IMR-90 (cell line): ENCODE measurements at regions not wholly inside any gene's neighbourhood (a gene's known extent, or its start where the extent isn't known, plus 50 kb on each side); places are given as distances from the start of the nearest gene placed in this dataset.

Source experiments
- ATAC-seq: fragments of 200-7000 bp; cut with Tn5 transposase; 2 replicates; pipeline ENCODE4 v1.9.1; 2020; ENCODE audit warnings: low read depth, mild to moderate bottlenecking, moderate library complexity
- BruUV-seq: library from RNA; stranded (reverse); fragments of 400-500 nt; replicated peaks from 2 replicates; lab custom pipeline; 2021; lab: Mats Ljungman, UMichigan
- CTCF ChIA-PET: fragments of 300-600 bp; formaldehyde crosslinking; extraction: SDS; loops from one replicate; lab custom pipeline; 2021; ENCODE audit warnings: antibody characterized with exemption; lab: Yijun Ruan, JAX
- POLR2A ChIA-PET: fragments of 300-600 bp; sonication (Branson Sonifier 250); formaldehyde crosslinking; loops from one replicate; lab custom pipeline; 2022; ENCODE audit warnings: antibody characterized with exemption; ENCODE audit not compliant: unreplicated experiment; lab: Charles Lee
- DNase-seq: peaks from one replicate; pipeline ENCODE4 v3.0.0; 2013
- H2AFZ ChIP-seq: replicated peaks from 2 replicates; pipeline ENCODE3; 2013; ENCODE audit warnings: low read length, mild to moderate bottlenecking; ENCODE audit not compliant: poor library complexity
- H2AK5ac ChIP-seq: 2 replicates; pipeline ENCODE4 v1.6.1; 2013; ENCODE audit warnings: low read depth, low read length, inconsistent platforms
- H2AK9ac ChIP-seq: replicated peaks from 2 replicates; pipeline ENCODE3; 2013; ENCODE audit warnings: mild to moderate bottlenecking, low read depth, low read length, moderate library complexity; ENCODE audit not compliant: poor library complexity
- H2BK120ac ChIP-seq: 2 replicates; pipeline ENCODE4 v1.6.1; 2013; ENCODE audit warnings: low read depth, low read length, inconsistent platforms
- H2BK15ac ChIP-seq: 3 replicates; pipeline ENCODE4 v1.6.1; 2013; ENCODE audit warnings: low read depth, low read length, inconsistent platforms
- H2BK20ac ChIP-seq: 2 replicates; pipeline ENCODE4 v1.6.1; 2013; ENCODE audit warnings: low read depth, mild to moderate bottlenecking, inconsistent platforms, low read length, moderate library complexity
- H2BK5ac ChIP-seq: 2 replicates; pipeline ENCODE4 v1.6.1; 2013; ENCODE audit warnings: mild to moderate bottlenecking, low read depth, low read length, inconsistent platforms; ENCODE audit not compliant: poor library complexity, severe bottlenecking
- H3K14ac ChIP-seq: replicated peaks from 2 replicates; pipeline ENCODE4 v1.6.1; 2013; ENCODE audit warnings: low read depth, low read length, inconsistent platforms
- H3K18ac ChIP-seq: 2 replicates; pipeline ENCODE4 v1.6.1; 2013; ENCODE audit warnings: low read depth, low read length, control low read depth
- H3K23ac ChIP-seq: 2 replicates; pipeline ENCODE4 v1.6.1; 2013; ENCODE audit warnings: low read depth, low read length, inconsistent platforms
- H3K27ac ChIP-seq: 2 replicates; pipeline ENCODE4 v1.5.1; 2013; ENCODE audit warnings: mild to moderate bottlenecking, control low read depth, low read length; ENCODE audit not compliant: insufficient read depth
- H3K27me3 ChIP-seq: 2 replicates; pipeline ENCODE4 v1.6.1; 2013; ENCODE audit warnings: low read length; ENCODE audit not compliant: control insufficient read depth, insufficient read depth
- H3K36me3 ChIP-seq: 2 replicates; pipeline ENCODE4 v1.6.1; 2013; ENCODE audit warnings: low read length, mixed read lengths; ENCODE audit not compliant: control insufficient read depth, insufficient read depth
- H3K4ac ChIP-seq: 2 replicates; pipeline ENCODE4 v1.6.1; 2013; ENCODE audit warnings: low read depth, low read length, inconsistent platforms
- H3K4me1 ChIP-seq: 2 replicates; pipeline ENCODE4 v1.6.1; 2013; ENCODE audit warnings: low read length, mixed read lengths; ENCODE audit not compliant: control insufficient read depth, insufficient read depth
- H3K4me2 ChIP-seq: 2 replicates; pipeline ENCODE4 v1.6.1; 2013; ENCODE audit warnings: low read depth, mild to moderate bottlenecking, control low read depth, low read length, moderate library complexity
- H3K4me3 ChIP-seq: 2 replicates; pipeline ENCODE4 v1.5.1; 2013; ENCODE audit warnings: low read depth, mild to moderate bottlenecking, control low read depth, low read length, moderate library complexity; ENCODE audit not compliant: insufficient read depth
- H3K56ac ChIP-seq: 2 replicates; pipeline ENCODE4 v1.6.1; 2013; ENCODE audit warnings: low read length, inconsistent platforms; ENCODE audit not compliant: insufficient read depth; ENCODE audit errors: extremely low read depth
- H3K79me1 ChIP-seq, 2 experiments: 2 replicates each; pipeline ENCODE4 v1.6.1; 2013; ENCODE audit warnings: low read length in 2 of 2, inconsistent platforms in 1 of 2, low read depth in 1 of 2
- H3K9ac ChIP-seq: 2 replicates; pipeline ENCODE4 v1.6.1; 2013; ENCODE audit warnings: low read depth, low read length, control low read depth
- H3K9me1 ChIP-seq: 2 replicates; pipeline ENCODE4 v1.6.1; 2013; ENCODE audit warnings: low read length, inconsistent platforms; ENCODE audit not compliant: insufficient read depth
- H3K9me3 ChIP-seq: 2 replicates; pipeline ENCODE4 v1.6.1; 2013; ENCODE audit warnings: low read length; ENCODE audit not compliant: control insufficient read depth, insufficient read depth
- H4K20me1 ChIP-seq: 2 replicates; pipeline ENCODE4 v1.6.1; 2013; ENCODE audit warnings: low read length, inconsistent platforms; ENCODE audit not compliant: insufficient read depth
- H4K5ac ChIP-seq: 2 replicates; pipeline ENCODE4 v1.6.1; 2013; ENCODE audit warnings: mild to moderate bottlenecking, low read depth, low read length, control low read depth
- H4K8ac ChIP-seq, 2 experiments: 2 replicates each; pipeline ENCODE4 v1.6.1; 2013; ENCODE audit warnings: low read depth in 2 of 2, low read length in 2 of 2, control low read depth in 1 of 2, inconsistent platforms in 1 of 2
- H4K91ac ChIP-seq: 2 replicates; pipeline ENCODE4 v1.6.1; 2013; ENCODE audit warnings: low read depth, low read length, inconsistent platforms; ENCODE audit not compliant: insufficient read depth
- BHLHE40 ChIP-seq: fragments of 150-350 bp; IDR thresholded peaks from 2 replicates; pipeline ENCODE4 v1.6.1; 2016; ENCODE audit warnings: mild to moderate bottlenecking, low read depth, low read length
- CEBPB ChIP-seq: IDR thresholded peaks from 2 replicates; pipeline ENCODE4 v1.6.1; 2012; ENCODE audit warnings: low read depth, low read length, improper control_type of control experiment
- CTCF ChIP-seq: conservative IDR thresholded peaks from 2 replicates; pipeline ENCODE4 v1.5.1; 2012; ENCODE audit warnings: mild to moderate bottlenecking, low read depth, low read length, improper control_type of control experiment
- MAFK ChIP-seq: IDR thresholded peaks from 2 replicates; pipeline ENCODE4 v1.6.1; 2012; ENCODE audit warnings: low read depth, low read length, improper control_type of control experiment
- MXI1 ChIP-seq: IDR thresholded peaks from 2 replicates; pipeline ENCODE4 v1.6.1; 2012; ENCODE audit warnings: low read depth, mild to moderate bottlenecking, low read length, moderate library complexity, borderline replicate concordance
- POLR2A ChIP-seq: IDR thresholded peaks from 2 replicates; pipeline ENCODE4 v1.6.1; 2012; ENCODE audit warnings: mild to moderate bottlenecking, low read depth, low read length
- RAD21 ChIP-seq: IDR thresholded peaks from 2 replicates; pipeline ENCODE4 v1.6.1; 2012; ENCODE audit warnings: low read length, improper control_type of control experiment
- RCOR1 ChIP-seq: IDR thresholded peaks from 2 replicates; pipeline ENCODE4 v1.6.1; 2012; ENCODE audit warnings: mild to moderate bottlenecking, low read length, improper control_type of control experiment; ENCODE audit not compliant: insufficient replicate concordance
- SMC3 ChIP-seq: fragments of 150-350 bp; IDR thresholded peaks from 2 replicates; pipeline ENCODE4 v1.6.1; 2016; ENCODE audit warnings: low read depth, mild to moderate bottlenecking, antibody characterized with exemption, low read length, moderate library complexity
- USF2 ChIP-seq: fragments of 150-350 bp; IDR thresholded peaks from 2 replicates; pipeline ENCODE4 v1.6.1; 2017; ENCODE audit warnings: mild to moderate bottlenecking, antibody characterized with exemption, low read length, low read depth
- WGBS, 2 experiments: methylation state at CpG; one replicate each; pipeline versions ENCODE4 v1.1.5 to v1.1.7; 2013; ENCODE audit warnings: missing lambda C conversion rate in 2 of 2; ENCODE audit not compliant: insufficient read length in 1 of 2; ENCODE audit errors: extremely low coverage in 2 of 2; 5-methylcytosine and 5-hydroxymethylcytosine counted together
- dilution Hi-C: fragments of 300-500 bp; cut with HindIII; formaldehyde crosslinking; loops from one replicate; pipeline ENCODE4 v1.14.3; 2018; ENCODE audit warnings: low sequenced_read_pairs; ENCODE audit not compliant: unreplicated experiment
- in situ Hi-C: fragments of 300-500 bp; cut with MboI; formaldehyde crosslinking; loops from 3 replicates; pipeline ENCODE4 v1.14.3; 2019; ENCODE audit warnings: low sequenced_read_pairs, inconsistent platforms, mixed read lengths
- intact Hi-C: fragments of 100-400 bp; cut with micrococcal nuclease; formaldehyde crosslinking; loops from 2 replicates; pipeline ENCODE4 v1.10.0; 2022
- TF ChIP-seq, protein P1 (sequence below): fragments of 150-350 bp; IDR thresholded peaks from 2 replicates; pipeline ENCODE4 v1.6.1; 2016; ENCODE audit warnings: low read depth, mild to moderate bottlenecking, low read length, moderate library complexity, borderline replicate concordance

- H3K4me1 ChIP-seq: no peaks in the 10 kb centered on the region; the same call in 1 of the 2 replicates
- in situ Hi-C loops (no loop called here), intact Hi-C loops (no loop called here), dilution Hi-C loops (no loop called here)
- H4K8ac ChIP-seq: no peak overlapping the region
- peak; percentile 74 for DNase-seq
- no peak overlapping the region for H2AK5ac ChIP-seq
- TF ChIP-seq, protein P1, sequence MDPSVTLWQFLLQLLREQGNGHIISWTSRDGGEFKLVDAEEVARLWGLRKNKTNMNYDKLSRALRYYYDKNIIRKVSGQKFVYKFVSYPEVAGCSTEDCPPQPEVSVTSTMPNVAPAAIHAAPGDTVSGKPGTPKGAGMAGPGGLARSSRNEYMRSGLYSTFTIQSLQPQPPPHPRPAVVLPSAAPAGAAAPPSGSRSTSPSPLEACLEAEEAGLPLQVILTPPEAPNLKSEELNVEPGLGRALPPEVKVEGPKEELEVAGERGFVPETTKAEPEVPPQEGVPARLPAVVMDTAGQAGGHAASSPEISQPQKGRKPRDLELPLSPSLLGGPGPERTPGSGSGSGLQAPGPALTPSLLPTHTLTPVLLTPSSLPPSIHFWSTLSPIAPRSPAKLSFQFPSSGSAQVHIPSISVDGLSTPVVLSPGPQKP: no peak
- no peak for TF ChIP-seq BHLHE40
- no peak for TF ChIP-seq RAD21
- no peak for TF ChIP-seq MAFK
- TF ChIP-seq RCOR1: no peak
- no peak for TF ChIP-seq USF2
- no peak for TF ChIP-seq CEBPB
- no peak for TF ChIP-seq CTCF
- TF ChIP-seq SMC3: no peak
- TF ChIP-seq MXI1: no peak
- no peak for TF ChIP-seq POLR2A
- no TSS peak for BruUV-seq
- H3K9me3 ChIP-seq: no peaks in the 10 kb centered on the region
- no peak overlapping the region for H2BK15ac ChIP-seq
- ATAC-seq: peak; percentile 49; the same call in 1 of the 2 replicates
- ChIA-PET POLR2A (no interaction called here), CTCF (no interaction called here)
- H2BK120ac ChIP-seq: peak overlapping the region; percentile 92; the same call in 1 of the 2 replicates
- H3K18ac ChIP-seq: peak overlapping the region; percentile 18; the same call in 1 of the 2 replicates
- H3K56ac ChIP-seq: no peak overlapping the region
- H4K91ac ChIP-seq: no peak overlapping the region
- H2AFZ ChIP-seq: no peak overlapping the region
- no peaks in the 10 kb centered on the region for H3K36me3 ChIP-seq
- H3K9me1 ChIP-seq: no peaks in the 10 kb centered on the region
- H3K4me2 ChIP-seq: no peak overlapping the region
- H3K79me1 ChIP-seq: no peaks in the 10 kb centered on the region
- H3K4ac ChIP-seq: no peak overlapping the region
- H4K20me1 ChIP-seq: no peaks in the 10 kb centered on the region
- H3K23ac ChIP-seq: no peak overlapping the region
- H3K4me3 ChIP-seq: no peak overlapping the region
- no peak overlapping the region for H3K9ac ChIP-seq
- H4K5ac ChIP-seq: peak overlapping the region; percentile 11; the same call in 1 of the 2 replicates
- no peak overlapping the region for H3K27ac ChIP-seq
- no peaks in the 10 kb centered on the region for H3K27me3 ChIP-seq
- peak overlapping the region; percentile 68 for H2BK5ac ChIP-seq
- no peak overlapping the region for H2AK9ac ChIP-seq
- WGBS, 2 experiments: no CpG with 5 or more reads among the region's 2 CpGs
- no peak overlapping the region; the same call in 1 of the 2 replicates for H2BK20ac ChIP-seq
- no peak overlapping the region; the same call in 1 of the 2 replicates for H3K14ac ChIP-seq
These were observed 484.7 kb upstream of the NRXN1 start for GRCh38 chr2:51516667-51517066.
